WTC11 (cell line): ENCODE measurements at regions not wholly inside any gene's neighbourhood (a gene's known extent, or its start where the extent isn't known, plus 50 kb on each side); places are given as distances from the start of the nearest gene placed in this dataset.

Experiments
- CREB1 ChIP-seq: sonication (generic); formaldehyde crosslinking; IDR thresholded peaks from 2 replicates; pipeline ENCODE4 v1.8.0; 2023; ENCODE audit warnings: mild to moderate bottlenecking, missing genetic modification reagents
- CREM ChIP-seq: sonication (generic); formaldehyde crosslinking; IDR thresholded peaks from 2 replicates; pipeline ENCODE4 v1.8.1; 2022; ENCODE audit warnings: mild to moderate bottlenecking, missing genetic modification reagents, moderate library complexity
- JUN ChIP-seq: sonication (generic); formaldehyde crosslinking; IDR thresholded peaks from 2 replicates; pipeline ENCODE4 v1.8.0; 2023; ENCODE audit warnings: mild to moderate bottlenecking, missing genetic modification reagents
- SP1 ChIP-seq: sonication (generic); formaldehyde crosslinking; conservative IDR thresholded peaks from 2 replicates; pipeline ENCODE4 v1.8.1; 2022; ENCODE audit warnings: missing genetic modification reagents
- TEAD4 ChIP-seq: sonication (generic); formaldehyde crosslinking; IDR thresholded peaks from 2 replicates; pipeline ENCODE4 v1.8.0; 2022; ENCODE audit warnings: mild to moderate bottlenecking, missing genetic modification reagents
- ZNF232 ChIP-seq: sonication (generic); formaldehyde crosslinking; IDR thresholded peaks from 2 replicates; pipeline ENCODE4 v1.8.0; 2022; ENCODE audit warnings: mild to moderate bottlenecking, missing genetic modification reagents
- TF ChIP-seq, protein P1 (sequence below): sonication (generic); formaldehyde crosslinking; IDR thresholded peaks from 2 replicates; pipeline ENCODE4 v1.8.0; 2023; ENCODE audit warnings: mild to moderate bottlenecking, missing genetic modification reagents
- TF ChIP-seq, protein P2 (sequence below): fragments of 200-600 bp; IDR thresholded peaks from 2 replicates; pipeline ENCODE4 v1.8.0; 2022; ENCODE audit warnings: antibody characterized with exemption
- TF ChIP-seq, protein P3 (sequence below): sonication (generic); formaldehyde crosslinking; IDR thresholded peaks from 2 replicates; pipeline ENCODE4 v1.8.0; 2022; ENCODE audit warnings: mild to moderate bottlenecking, missing genetic modification reagents

DNA sequence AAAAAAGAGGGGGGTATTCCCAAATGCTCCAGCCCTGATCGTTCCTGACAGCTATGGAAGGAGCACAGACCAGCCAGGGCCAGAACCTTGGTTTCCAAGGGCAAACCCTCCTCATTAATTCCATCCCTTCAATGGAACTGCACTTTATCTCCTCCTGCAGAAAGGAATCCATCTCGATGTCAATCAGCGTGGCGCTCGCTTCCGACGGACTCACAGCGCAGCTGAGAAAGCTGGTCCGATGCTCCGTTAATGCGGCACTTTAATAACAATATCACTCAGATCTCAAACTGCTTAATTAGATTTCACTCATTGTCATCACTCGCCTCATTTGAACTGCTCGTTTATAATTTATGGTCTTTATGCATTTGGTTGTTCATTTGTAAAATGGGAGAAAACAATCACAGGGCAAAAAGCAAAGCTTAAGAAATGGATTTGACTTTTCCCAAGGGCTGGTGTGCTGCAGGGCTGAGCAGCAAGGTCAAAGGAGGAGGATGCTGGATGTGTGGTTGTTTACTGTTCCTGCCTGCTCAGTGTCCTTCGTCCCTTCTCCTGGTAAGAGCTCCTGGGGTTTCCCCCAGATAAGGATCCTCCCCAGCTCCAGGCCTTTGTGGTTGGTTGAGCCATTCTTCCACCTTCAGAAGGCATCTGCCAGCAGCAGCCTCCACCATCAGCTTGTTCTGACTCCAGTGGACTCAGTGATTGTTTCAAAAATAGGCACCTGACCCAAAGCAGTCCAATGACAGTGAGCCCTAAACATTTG is 152.7 kb downstream of the ANKRD60 start:
- no peak for TF ChIP-seq SP1 (CRISPR knock-in tag)
- TF ChIP-seq, protein P1, sequence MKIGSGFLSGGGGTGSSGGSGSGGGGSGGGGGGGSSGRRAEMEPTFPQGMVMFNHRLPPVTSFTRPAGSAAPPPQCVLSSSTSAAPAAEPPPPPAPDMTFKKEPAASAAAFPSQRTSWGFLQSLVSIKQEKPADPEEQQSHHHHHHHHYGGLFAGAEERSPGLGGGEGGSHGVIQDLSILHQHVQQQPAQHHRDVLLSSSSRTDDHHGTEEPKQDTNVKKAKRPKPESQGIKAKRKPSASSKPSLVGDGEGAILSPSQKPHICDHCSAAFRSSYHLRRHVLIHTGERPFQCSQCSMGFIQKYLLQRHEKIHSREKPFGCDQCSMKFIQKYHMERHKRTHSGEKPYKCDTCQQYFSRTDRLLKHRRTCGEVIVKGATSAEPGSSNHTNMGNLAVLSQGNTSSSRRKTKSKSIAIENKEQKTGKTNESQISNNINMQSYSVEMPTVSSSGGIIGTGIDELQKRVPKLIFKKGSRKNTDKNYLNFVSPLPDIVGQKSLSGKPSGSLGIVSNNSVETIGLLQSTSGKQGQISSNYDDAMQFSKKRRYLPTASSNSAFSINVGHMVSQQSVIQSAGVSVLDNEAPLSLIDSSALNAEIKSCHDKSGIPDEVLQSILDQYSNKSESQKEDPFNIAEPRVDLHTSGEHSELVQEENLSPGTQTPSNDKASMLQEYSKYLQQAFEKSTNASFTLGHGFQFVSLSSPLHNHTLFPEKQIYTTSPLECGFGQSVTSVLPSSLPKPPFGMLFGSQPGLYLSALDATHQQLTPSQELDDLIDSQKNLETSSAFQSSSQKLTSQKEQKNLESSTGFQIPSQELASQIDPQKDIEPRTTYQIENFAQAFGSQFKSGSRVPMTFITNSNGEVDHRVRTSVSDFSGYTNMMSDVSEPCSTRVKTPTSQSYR (CRISPR knock-in tag): no peak
- TF ChIP-seq, protein P2, sequence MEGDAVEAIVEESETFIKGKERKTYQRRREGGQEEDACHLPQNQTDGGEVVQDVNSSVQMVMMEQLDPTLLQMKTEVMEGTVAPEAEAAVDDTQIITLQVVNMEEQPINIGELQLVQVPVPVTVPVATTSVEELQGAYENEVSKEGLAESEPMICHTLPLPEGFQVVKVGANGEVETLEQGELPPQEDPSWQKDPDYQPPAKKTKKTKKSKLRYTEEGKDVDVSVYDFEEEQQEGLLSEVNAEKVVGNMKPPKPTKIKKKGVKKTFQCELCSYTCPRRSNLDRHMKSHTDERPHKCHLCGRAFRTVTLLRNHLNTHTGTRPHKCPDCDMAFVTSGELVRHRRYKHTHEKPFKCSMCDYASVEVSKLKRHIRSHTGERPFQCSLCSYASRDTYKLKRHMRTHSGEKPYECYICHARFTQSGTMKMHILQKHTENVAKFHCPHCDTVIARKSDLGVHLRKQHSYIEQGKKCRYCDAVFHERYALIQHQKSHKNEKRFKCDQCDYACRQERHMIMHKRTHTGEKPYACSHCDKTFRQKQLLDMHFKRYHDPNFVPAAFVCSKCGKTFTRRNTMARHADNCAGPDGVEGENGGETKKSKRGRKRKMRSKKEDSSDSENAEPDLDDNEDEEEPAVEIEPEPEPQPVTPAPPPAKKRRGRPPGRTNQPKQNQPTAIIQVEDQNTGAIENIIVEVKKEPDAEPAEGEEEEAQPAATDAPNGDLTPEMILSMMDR: no peak
- TF ChIP-seq CREB1 (CRISPR knock-in tag): no peak
- TF ChIP-seq TEAD4 (CRISPR knock-in tag): no peak
- no peak for TF ChIP-seq JUN (CRISPR knock-in tag)
- no peak for TF ChIP-seq CREM (CRISPR knock-in tag)
- TF ChIP-seq ZNF232 (CRISPR knock-in tag): no peak
- TF ChIP-seq, protein P3, sequence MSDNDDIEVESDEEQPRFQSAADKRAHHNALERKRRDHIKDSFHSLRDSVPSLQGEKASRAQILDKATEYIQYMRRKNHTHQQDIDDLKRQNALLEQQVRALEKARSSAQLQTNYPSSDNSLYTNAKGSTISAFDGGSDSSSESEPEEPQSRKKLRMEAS (CRISPR knock-in tag): no peak
